HPDE6-E6E7 (cell line): ENCODE measurements at regions not wholly inside any gene's neighbourhood (a gene's known extent, or its start where the extent isn't known, plus 50 kb on each side); places are given as distances from the start of the nearest gene placed in this dataset.
"Not testable (repeated sequence)": the region's sequence is repeated elsewhere in the genome, so short reads cannot be mapped to it uniquely, and the experiment has no call there.

ENCODE experiments used
- DNase-seq: peaks from one replicate; pipeline ENCODE4 v3.0.0; 2011; ENCODE audit warnings: missing footprints; ENCODE audit errors: extremely low spot score

DNA sequence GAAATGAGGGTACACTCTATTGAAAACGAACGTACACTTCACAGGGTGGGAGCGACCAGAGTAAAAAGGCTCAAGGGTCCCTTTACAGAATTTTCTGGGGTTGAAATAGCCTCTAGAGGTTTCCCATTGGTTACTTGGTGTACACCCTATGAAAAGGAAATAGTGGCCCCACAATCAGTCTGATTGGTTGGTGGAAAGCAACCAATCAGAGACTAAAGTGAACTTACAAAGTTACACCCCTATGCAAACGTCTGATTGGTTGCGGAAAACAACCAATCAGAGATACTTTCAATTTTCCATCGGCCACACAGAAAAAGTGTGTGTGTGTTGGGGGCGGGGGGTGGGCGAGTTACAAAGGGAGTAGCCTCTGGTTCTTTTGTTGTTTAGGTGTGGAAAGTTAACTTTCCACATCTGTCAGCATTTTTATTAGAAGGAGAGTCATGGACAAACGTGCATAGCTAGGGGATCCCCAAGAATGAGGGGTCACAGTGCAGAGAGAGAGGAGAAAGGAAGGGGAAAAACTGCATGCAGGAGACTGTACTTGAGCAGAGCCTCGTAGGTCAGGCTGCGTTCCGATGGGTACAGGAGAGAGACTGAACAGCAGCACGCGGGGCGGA lies 1152.1 kb downstream of the TBC1D22A start:
- DNase-seq: no peak

DNA sequence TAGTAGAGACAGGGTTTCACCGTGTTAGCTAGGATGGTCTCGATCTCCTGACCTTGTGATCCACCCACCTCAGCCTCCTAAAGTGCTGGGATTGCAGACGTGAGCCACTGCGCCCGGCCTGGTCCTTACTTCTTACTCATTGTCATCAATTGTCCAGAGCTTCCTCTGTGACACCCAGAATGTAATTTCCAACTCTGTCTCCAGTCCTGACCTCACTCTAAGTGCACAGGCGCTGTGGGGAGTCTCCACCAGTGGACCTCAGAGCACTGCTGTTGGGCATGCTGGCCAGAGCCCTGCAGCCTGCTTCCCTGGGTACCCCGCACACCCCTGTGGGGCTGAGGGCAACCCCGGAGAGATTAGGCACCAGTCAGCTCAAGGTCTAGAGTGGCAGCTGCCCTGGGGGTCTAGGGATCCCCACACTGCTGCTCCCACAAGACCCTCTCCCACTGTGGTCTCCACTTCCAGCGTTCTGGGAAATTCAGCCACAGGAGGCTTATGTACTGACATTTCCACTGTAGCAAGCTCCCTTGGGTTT lies 1140.3 kb downstream of the TBC1D22A start:
- DNase-seq: no peak

DNA sequence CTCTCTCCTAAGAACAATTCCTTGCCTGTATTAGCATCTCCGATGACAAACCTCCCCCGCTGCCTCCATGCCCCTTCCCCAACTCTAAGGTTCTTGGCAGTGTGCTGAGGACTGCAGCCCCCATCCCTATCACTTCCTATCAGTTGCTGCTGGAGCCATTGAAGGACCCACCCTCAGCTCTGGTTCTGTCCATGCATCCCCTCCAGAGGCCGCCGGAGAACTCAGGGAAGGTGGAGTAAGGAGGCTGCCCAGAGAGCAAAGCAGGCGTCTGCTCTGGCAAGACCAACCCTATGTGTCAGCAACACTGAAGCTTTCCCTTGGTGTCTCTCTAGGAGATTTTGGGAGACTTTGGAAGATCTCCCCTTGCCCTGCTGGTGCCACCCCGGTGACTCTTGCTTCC lies 1139.5 kb downstream of the TBC1D22A start:
- no peak for DNase-seq

DNA sequence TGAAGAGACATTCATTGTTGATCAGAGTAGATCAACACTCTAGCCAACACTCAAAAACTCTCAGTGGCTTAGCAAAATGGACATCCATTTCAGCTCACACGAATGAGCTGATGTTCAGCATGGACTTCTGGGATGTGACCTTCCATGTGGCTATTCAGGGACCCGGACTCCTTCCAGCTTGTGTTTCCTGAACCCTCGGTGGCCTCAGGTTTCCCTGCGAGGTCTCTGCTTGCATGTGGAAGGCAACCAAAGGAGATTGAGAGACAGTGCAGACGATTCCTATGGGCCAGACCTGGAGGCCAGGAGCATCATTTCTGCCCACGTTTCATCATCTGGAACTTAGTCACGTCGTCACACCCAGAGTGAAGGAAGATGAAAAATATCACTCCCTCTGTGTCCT lies 1137.4 kb downstream of the TBC1D22A start:
- DNase-seq: no peak

DNA sequence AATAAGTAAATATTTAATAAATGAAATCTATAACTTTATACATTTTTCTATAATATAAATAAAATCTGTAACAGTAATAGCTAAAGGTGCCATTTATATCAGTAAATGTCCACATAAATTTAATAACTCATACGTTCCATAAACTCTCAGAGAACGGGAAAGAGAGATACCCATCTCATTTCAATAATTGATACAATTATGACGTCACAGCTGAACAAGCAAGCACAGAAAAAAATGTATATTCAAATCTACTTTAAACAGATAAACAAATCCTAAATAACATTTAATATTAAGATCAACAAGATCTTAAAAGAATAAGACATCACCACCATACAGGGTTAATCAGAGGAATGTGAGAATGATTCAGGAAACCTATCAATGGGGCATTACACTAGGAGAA lies 1136.5 kb downstream of the TBC1D22A start:
- no peak for DNase-seq

DNA sequence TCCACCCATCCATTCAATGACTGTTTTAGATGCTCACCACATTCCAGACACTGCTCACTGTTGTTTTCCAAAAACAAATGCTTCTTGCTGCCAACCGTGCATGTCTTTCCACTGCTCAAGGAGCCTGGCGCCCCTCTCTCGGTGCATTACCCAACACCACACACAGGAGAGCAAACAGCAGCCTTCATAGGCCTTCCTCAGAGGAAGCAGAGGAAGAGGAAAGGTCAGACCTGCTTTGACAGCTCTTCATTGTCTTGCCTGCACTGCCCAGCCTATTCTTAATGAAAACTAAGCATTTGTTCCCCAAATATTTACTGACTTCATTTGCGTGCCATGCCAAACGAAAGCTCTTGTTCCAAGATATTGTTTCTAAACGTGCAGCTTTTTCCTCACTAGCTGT lies 1129.2 kb downstream of the TBC1D22A start:
- no peak for DNase-seq

DNA sequence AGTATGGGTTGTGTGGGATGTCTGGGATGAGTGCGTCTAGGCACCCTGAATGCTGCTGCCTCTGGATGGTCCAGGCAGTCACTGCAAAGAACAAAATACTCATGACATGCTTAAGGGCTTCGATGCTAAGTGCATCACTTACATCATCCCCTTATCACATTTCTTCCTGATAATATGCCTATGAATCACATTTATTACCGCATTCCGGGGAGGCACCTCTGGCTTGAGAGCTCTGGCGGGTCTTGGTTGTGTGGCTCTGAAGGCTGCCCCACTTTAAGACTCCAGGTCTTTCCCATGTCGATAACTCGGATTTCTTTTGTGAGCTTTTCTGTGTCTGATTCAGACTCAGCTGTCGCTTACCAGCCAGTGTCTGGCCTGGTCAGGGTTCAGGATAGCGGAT lies 1126.4 kb downstream of the TBC1D22A start:
- no peak for DNase-seq

DNA sequence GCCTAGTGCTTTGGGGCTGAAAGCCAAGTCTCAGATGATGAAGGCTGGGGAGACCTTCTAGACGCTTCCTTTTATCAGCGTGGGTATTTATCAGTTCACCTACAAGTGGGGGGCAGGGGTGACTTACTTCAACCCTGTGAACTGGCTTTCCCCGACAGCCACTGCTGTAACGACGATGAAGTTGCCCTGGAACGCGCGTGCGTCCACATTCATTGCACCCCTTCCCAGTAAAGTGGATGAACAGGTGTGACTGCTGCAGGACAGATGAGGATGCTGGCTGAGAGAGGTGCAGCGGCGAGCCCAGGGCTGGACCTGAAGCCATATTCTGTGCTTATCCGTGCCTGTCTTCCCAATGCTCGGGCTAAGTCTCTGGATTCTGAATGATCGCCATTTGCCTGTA lies 1122.3 kb downstream of the TBC1D22A start:
- no peak for DNase-seq

DNA sequence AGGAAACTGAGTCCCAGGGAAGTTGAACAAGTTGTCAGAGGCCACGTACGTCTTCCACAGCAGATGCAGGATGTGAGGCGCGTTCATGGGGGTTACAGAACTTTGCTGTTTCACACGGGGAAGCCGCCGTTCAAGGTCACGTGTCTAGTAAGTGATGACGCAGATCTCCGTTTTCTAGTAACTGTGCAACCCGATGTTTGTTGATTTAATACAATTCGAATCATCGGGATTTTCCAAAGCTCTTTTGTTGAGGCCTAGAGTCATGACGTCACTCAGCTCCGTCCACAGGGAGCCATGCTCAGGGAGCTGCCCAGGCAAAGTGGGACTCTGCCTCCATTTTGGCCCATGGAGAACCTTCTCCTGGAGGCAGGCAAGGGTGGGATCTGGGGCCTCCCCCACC lies 1121.8 kb downstream of the TBC1D22A start:
- no peak for DNase-seq

DNA sequence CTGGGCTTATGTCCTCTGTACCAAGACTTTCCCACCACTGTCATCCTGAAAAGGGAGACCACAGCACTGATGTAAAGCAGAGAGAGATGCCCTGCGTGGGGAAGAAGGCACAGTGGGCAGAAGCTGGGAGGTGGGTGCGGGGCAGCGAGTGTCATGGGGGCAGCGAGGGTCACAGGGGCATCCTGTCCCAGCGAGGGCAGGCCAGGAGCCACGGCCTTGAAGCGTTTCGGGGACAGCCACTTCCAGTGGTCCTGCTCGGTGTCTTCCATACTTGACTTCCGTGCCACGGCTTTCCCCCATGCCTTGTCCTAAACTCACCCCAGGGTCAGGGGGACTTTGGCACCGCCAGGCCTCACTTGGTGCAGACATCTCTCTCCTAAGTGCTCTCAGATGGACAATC lies 1121.3 kb downstream of the TBC1D22A start:
- no peak for DNase-seq

DNA sequence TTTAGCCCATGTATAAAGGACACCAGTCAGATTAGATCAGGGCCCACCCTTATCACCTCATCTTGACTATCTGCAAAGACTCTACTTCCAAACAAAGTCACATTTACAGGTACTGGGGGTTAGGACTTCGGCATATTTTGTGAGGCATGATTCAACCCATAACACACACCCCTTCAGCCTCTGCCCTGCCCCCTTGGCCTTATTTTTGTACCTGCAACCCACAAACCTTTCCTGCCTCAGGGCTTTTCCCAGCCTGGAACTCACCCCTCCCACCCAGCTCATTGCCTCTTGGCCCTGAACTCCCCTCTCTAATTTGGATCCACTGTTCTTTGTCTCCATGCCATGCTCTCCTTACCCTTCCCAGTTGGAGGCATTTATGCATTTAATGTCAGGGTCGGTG lies 1116.9 kb downstream of the TBC1D22A start:
- no peak for DNase-seq

DNA sequence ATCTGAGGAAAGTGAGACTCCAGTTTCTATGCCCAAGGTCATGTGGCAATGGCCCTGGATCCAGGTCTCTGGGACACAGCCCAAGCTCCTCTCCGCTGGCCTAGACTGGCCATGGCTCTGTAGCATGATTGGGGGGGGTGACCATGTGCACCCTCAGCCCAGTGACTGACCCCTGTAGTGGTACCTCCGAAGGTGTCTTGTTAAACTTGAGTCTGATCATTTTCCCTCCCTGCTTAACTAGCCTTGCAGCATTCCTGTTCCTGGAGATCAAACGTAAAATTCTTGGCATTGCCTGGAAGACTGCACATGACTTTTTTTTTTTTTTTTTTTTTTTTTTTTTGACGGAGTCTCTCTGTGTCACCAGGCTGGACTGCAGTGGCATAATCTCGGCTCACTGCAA lies 1116.0 kb downstream of the TBC1D22A start:
- DNase-seq: no peak

DNA sequence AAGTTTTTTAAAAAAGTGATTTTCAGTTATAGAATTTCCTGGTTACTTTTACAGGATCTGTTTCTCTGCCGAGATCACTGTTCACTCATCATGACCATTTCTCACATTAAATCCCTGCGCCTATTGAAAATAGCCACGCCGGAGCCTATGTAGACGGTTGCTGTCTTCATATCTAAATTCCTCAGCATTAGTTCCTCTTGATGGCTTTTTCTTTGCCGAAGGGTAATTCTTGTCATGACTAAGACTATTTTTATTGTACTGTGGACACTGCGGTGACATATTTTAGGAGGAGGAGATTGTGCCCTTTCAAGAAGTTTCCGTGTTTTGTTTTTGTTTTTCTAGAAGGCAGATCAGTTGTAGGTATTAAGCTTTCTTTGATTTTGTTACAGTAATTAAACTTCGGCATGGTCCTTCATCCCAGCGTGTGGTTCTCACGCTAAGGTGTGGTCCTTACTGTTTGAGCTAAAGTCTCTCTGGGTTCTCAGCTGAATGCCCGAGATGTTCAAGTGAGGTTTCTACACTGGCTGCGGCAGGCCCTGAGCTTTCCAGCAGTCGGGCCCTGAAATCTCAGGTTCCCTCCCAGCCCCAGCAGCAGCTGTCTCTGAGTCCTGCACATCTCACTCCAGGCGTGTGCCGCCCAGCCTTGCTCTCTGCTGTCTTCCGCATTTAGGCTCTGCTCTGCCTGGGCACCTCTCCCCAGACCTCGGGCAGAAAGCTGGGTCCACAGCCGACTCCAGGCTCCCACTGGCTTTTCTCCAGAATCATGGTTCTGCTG lies 1110.5 kb downstream of the TBC1D22A start:
- DNase-seq: no peak

DNA sequence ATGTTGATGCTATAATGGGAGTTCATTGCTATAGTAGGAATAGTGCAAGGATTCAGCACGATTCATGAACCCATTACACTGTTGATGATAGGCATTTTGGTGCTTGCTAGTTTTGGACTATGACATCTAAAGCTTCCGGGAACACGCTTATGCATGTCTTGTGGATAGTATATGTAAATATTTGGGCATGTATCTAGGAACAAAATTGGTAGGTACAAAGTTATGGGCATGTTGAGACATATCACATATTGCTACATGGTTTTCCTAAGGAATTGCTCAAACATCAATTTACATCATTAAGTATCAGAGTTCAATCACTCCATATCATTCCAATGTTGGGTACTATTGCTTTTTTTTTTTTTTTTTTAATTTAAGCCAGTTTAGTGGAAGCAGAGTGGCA lies 1103.2 kb downstream of the TBC1D22A start:
- no peak for DNase-seq

DNA sequence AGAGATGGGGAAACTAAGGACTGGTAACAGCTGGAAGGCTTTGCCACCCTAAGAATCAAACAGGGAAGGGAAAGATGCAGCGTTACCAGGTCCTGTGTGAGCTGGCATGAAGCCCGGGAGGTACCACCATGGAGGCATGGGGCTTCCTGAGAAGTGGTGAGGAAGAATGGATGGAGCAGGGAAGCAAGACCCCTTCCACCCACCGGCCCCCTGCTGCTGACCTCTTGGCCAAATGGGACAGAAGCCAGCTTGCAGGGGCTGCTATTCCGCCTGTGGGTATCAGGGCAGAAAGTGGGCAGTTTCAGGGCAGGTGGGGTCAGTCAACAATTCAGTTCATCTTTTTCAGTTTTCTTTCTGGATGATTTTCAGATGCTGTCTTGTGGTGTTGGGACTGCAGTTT lies 1099.9 kb downstream of the TBC1D22A start:
- DNase-seq: no peak

DNA sequence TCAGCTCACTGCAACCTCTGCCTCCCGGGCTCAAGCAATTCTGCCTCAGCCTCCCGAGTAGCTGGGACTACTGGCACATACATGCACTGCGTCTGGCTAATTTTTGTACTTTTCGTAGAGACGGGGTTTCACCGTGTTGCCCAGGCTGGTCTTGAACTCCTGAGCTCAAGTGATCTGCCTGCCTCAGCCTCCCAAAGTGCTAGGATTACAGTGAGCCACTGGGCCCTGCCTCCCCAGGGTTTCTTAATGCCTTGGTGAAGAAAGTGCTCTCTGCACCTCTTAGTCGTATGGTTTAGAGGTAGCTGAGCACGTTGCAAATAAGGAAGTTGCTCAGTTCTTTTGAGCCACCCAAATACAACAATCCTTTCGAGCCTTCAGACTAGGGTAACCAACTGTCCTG lies 1098.5 kb downstream of the TBC1D22A start:
- not testable (repeated sequence) for DNase-seq

DNA sequence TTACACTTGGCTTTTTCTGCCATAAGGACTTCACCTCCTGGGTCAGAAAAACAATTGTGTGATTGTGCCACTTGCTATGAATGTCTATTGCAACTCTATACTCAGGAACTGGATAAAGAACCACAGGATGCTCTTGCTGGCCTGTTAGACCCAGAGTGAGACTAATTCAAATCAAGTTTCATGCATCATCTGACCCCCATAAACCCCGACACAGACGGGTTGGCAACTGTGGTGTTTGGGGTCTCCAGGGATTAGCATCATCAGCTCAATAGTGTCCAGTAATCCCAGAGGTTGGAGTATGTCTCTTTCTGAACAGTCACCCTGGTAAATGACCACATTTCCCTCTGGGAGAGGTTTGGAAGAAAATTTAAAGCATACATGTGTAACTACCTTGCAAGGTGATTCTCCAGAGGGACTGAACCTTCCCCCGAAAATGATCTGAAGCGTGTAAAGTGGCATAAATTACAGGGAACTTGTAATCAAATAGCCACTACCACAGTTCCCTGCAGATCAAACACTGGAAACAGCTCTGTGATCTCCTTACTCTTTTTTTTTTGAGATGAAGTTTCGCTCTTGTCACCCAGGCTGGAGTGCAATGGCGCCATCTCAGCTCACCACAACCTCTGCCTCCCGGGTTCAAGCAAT lies 1097.6 kb downstream of the TBC1D22A start:
- DNase-seq: no peak

DNA sequence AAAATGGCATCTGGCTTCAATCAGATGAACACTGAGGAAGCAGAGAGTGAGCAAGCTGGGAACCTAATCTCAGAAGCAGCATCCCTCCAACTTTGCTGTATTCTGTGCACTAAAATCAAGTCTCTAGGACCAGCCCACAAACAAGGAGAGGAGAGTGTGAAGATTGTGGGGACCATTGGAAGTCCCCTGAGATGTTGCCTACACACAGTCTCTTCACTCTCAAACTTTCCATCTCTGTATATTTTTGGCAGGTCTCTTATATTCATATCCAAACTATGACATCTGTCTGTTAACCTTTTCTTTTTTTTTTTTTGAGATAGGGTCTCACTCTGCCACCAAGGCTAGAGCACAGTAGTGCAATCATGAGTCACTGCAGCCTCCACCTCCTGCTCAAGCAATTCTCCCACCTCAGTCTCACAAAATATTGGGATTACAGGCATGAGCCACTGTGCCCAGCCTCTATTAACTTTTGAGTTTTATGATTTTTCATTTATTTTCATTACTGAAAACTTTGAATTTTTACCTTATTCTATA lies 1096.4 kb downstream of the TBC1D22A start:
- no peak for DNase-seq

DNA sequence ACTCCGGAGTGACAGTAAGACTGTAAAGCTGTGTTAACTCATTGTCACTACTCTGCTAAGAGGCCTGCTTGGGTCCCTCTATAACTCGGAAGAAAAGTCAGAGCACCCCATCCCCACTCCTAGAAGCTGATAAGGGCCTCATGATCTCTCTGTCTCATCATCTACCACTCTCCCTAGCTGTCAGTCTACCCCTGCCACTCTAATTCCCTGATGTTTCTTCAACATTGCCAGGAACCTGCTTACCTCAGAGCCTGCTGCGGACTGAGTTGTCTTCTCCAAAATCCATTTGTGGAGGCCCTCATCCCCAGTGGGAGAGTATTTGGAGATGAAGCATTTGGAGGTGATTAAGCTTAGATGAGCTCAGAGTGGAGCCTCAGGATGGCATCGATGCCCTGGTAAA lies 1092.2 kb downstream of the TBC1D22A start:
- no peak for DNase-seq

DNA sequence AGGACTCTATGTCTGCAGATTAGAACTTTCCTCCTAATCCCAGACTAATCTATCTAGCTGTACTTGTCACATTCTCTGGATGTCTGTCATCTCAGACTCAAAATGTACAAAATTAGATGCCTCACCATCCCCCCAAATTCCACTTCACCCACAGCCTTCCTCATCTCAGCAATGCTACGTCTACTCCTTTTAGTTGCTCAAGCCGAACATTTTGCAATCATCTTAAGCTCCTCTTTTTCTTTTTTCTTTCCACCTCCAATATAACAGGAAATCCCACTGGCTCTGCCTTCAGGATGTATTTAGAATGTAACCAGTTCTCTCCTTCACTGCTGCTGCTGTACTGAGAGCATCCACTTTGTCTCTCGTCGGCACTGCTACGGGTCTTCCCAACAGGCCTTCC lies 1091.8 kb downstream of the TBC1D22A start:
- no peak for DNase-seq

DNA sequence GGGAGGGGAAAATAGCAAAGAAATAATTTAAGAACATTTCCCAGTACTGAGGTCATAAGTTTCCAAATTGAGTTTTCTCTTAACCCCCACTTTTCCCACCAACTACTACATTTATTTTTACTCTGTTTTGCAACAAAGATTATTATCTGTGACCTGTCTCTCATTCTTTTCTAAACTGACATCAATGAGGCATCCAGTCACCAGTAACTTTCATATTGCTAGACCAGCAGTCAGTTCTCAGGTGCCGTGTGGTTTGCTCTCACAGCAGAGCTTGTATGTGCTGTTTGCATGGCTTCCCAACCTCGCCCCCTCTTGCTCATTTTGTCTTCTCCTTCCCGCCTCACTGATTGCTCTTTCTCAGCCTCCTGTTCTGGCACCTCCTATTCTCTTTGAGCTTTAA lies 1091.3 kb downstream of the TBC1D22A start:
- DNase-seq: no peak

DNA sequence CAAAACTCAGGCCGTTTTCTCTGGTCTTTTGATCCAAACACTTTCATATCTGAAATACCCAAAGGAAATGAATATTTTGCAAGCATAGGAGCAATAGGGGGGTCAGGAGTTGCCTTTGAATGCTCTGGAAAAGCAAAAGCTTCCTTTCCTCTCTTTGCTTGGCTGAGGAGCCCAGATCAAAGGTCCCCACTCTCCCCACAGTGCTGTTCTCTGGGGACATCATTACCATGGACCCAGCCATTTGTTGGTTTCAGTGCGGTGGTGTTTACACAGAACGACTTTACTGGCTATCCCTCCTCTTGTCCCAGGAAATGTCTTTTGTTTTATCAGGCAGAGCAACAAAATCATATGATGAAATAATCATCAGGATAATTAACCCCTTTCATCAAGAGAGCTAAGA lies 1089.1 kb downstream of the TBC1D22A start:
- DNase-seq: no peak
